Neural cell (in vitro differentiated cells): ENCODE measurements at regions not wholly inside any gene's neighbourhood (a gene's known extent, or its start where the extent isn't known, plus 50 kb on each side); places are given as distances from the start of the nearest gene placed in this dataset.

Experiments
- H2AFZ ChIP-seq: fragments of 200-600, 300-800 bp; sonication (generic), shearing (Covaris generic); 2 replicates; pipeline ENCODE4 v1.6.0; 2014; ENCODE audit warnings: low read depth, mild to moderate bottlenecking, antibody characterized with exemption, low read length, moderate library complexity
- H3F3A ChIP-seq: fragments of 200-600 bp; shearing (Covaris generic); 2 replicates; pipeline ENCODE4 v1.6.1; 2016; ENCODE audit warnings: mild to moderate bottlenecking, moderate library complexity, mixed read lengths, antibody characterized with exemption, low read length; ENCODE audit not compliant: insufficient read depth, poor library complexity, severe bottlenecking
- H3K27ac ChIP-seq: fragments of 200-600, 300-800 bp; sonication (generic), shearing (Covaris generic); 2 replicates; pipeline ENCODE4 v1.5.1; 2014; ENCODE audit warnings: mild to moderate bottlenecking, low read length, moderate library complexity
- H3K27me3 ChIP-seq: fragments of 300-800, 200-600 bp; sonication (generic), shearing (Covaris generic); 2 replicates; pipeline ENCODE4 v1.6.0; 2014; ENCODE audit warnings: mild to moderate bottlenecking, low read depth, low read length, moderate library complexity; ENCODE audit not compliant: insufficient read depth
- H3K36me3 ChIP-seq: fragments of 300-800, 200-600 bp; sonication (generic), shearing (Covaris generic); 2 replicates; pipeline ENCODE4 v1.5.1; 2014; ENCODE audit warnings: mild to moderate bottlenecking, antibody characterized with exemption, low read length, moderate library complexity; ENCODE audit not compliant: insufficient read depth
- H3K4me2 ChIP-seq: fragments of 300-800, 200-600 bp; sonication (generic), shearing (Covaris generic); 2 replicates; pipeline ENCODE4 v1.6.0; 2014; ENCODE audit warnings: mild to moderate bottlenecking, low read length
- H3K4me3 ChIP-seq: fragments of 300-800, 200-600 bp; sonication (generic), shearing (Covaris generic); 2 replicates; pipeline ENCODE4 v1.5.1; 2014; ENCODE audit warnings: mild to moderate bottlenecking, low read length, moderate library complexity
- H3K79me2 ChIP-seq: fragments of 200-600 bp; shearing (Covaris generic); replicated peaks from 2 replicates; pipeline ENCODE4 v1.6.0; 2014; ENCODE audit warnings: mild to moderate bottlenecking, low read length, moderate library complexity; ENCODE audit not compliant: insufficient read depth
- H3K9ac ChIP-seq: fragments of 300-800, 200-600 bp; sonication (generic), shearing (Covaris generic); 2 replicates; pipeline ENCODE4 v1.6.1; 2016; ENCODE audit warnings: mild to moderate bottlenecking, low read length, mixed read lengths
- H3K9me2 ChIP-seq: fragments of 200-600 bp; shearing (Covaris generic); 2 replicates; pipeline ENCODE4 v1.6.1; 2016; ENCODE audit warnings: mild to moderate bottlenecking, low read length, mixed read lengths; ENCODE audit not compliant: insufficient read depth
- H3K9me3 ChIP-seq: fragments of 200-600, 300-800 bp; sonication (generic), shearing (Covaris generic); 2 replicates; pipeline ENCODE4 v1.6.1; 2016; ENCODE audit warnings: mild to moderate bottlenecking, mixed run types, low read length, moderate library complexity, mixed read lengths
- H4K20me1 ChIP-seq: fragments of 200-600 bp; shearing (Covaris generic); 2 replicates; pipeline ENCODE4 v1.6.1; 2016; ENCODE audit warnings: mild to moderate bottlenecking, mixed run types; ENCODE audit not compliant: insufficient read depth
- EP300 ChIP-seq: fragments of 450-650 bp; conservative IDR thresholded peaks from 2 replicates; pipeline ENCODE4 v1.6.1; 2014; ENCODE audit warnings: antibody characterized with exemption, mild to moderate bottlenecking, moderate library complexity; ENCODE audit not compliant: poor library complexity, severe bottlenecking
- EZH2 ChIP-seq: fragments of 200-600, 300-800 bp; shearing (Covaris generic), sonication (generic); IDR thresholded peaks from 2 replicates; pipeline ENCODE4 v1.6.1; 2014; ENCODE audit warnings: antibody characterized with exemption, low read length, borderline replicate concordance, mild to moderate bottlenecking; ENCODE audit not compliant: insufficient read depth, poor library complexity, severe bottlenecking
- MXI1 ChIP-seq: fragments of 450-650 bp; conservative IDR thresholded peaks from 2 replicates; pipeline ENCODE4 v1.6.1; 2014; ENCODE audit warnings: antibody characterized with exemption, mild to moderate bottlenecking; ENCODE audit not compliant: poor library complexity, severe bottlenecking
- POLR2AphosphoS5 ChIP-seq: IDR thresholded peaks from 2 replicates; pipeline ENCODE4 v1.6.1; 2012
- RAD21 ChIP-seq: fragments of 450-650 bp; conservative IDR thresholded peaks from 2 replicates; pipeline ENCODE4 v1.6.1; 2014; ENCODE audit warnings: antibody characterized with exemption, mild to moderate bottlenecking, moderate library complexity
- SMC3 ChIP-seq: fragments of 450-650 bp; conservative IDR thresholded peaks from 2 replicates; pipeline ENCODE4 v1.6.1; 2014; ENCODE audit warnings: antibody characterized with exemption, mild to moderate bottlenecking, moderate library complexity; ENCODE audit not compliant: poor library complexity
- TAF1 ChIP-seq: IDR thresholded peaks from 2 replicates; pipeline ENCODE4 v1.6.1; 2012; ENCODE audit warnings: low read depth
- TF ChIP-seq, protein P1 (sequence below): fragments of 450-650 bp; IDR thresholded peaks from 2 replicates; pipeline ENCODE4 v1.5.1; 2014; ENCODE audit warnings: antibody characterized with exemption, mild to moderate bottlenecking, moderate library complexity; ENCODE audit not compliant: poor library complexity, severe bottlenecking
- TF ChIP-seq, protein P2 (sequence below): IDR thresholded peaks from 2 replicates; pipeline ENCODE4 v1.6.1; 2012; ENCODE audit warnings: borderline replicate concordance

DNA sequence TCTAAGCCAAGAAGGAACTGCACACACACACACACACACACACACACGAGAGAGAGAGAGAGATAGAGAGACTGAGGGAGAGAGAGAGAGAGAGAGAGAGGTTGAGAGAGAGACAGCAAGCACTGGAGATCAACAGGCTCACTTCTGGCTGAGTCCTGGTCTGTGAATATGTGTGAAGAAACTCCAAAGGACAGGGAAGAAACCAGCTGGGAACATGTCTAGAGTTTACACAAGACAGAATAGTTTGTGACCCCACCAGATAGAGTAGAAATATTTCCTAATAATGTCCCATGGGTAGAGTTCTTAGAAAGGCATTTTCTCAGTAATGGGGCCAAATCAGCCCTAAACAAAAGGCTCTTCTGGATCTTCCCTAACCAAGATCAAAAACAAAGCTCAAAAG, 155.5 kb upstream of the IGFBP3 start:
- no peak overlapping the region for H3K27ac ChIP-seq
- no peaks in the 10 kb centered on the region for H3K9me2 ChIP-seq
- H3K9me3 ChIP-seq = no peaks in the 10 kb centered on the region
- no peaks in the 10 kb centered on the region for H3K36me3 ChIP-seq
- no peaks in the 10 kb centered on the region for H3K27me3 ChIP-seq
- H3K4me3 ChIP-seq = no peak overlapping the region
- no peak overlapping the region for H3K4me2 ChIP-seq
- no peaks in the 10 kb centered on the region for H3K79me2 ChIP-seq
- H3K9ac ChIP-seq = no peak overlapping the region
- no peak overlapping the region for H2AFZ ChIP-seq
- no peak for TF ChIP-seq TAF1
- TF ChIP-seq MXI1 = no peak
- no peak for TF ChIP-seq RAD21
- TF ChIP-seq, protein P1, sequence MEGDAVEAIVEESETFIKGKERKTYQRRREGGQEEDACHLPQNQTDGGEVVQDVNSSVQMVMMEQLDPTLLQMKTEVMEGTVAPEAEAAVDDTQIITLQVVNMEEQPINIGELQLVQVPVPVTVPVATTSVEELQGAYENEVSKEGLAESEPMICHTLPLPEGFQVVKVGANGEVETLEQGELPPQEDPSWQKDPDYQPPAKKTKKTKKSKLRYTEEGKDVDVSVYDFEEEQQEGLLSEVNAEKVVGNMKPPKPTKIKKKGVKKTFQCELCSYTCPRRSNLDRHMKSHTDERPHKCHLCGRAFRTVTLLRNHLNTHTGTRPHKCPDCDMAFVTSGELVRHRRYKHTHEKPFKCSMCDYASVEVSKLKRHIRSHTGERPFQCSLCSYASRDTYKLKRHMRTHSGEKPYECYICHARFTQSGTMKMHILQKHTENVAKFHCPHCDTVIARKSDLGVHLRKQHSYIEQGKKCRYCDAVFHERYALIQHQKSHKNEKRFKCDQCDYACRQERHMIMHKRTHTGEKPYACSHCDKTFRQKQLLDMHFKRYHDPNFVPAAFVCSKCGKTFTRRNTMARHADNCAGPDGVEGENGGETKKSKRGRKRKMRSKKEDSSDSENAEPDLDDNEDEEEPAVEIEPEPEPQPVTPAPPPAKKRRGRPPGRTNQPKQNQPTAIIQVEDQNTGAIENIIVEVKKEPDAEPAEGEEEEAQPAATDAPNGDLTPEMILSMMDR = no peak
- TF ChIP-seq POLR2AphosphoS5 = no peak
- no peak for TF ChIP-seq EZH2
- H3F3A ChIP-seq = no peaks in the 10 kb centered on the region
- H4K20me1 ChIP-seq = no peaks in the 10 kb centered on the region

DNA sequence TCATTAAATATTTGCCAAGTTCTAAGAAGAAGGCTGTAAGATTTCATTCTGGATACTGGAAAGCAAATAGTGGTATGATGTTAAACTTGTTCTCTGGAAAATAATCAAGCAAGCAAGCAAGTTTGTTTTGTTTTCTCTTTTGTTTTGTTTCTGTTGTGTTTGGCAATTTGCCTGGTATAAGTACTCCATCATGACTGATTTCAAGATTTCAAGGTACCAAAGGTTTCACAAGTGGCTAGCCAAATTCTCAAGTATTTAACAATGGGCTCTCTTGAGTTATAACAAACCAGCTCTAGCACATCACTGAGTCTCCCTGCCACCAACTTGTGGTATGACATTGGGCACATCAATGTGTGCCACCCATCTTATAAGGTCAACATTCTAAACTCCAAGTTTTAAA, 151.7 kb upstream of the IGFBP3 start:
- no peak overlapping the region for H3K4me2 ChIP-seq
- TF ChIP-seq, protein P1 = no peak
- TF ChIP-seq EZH2 = no peak
- no peak for TF ChIP-seq RAD21
- TF ChIP-seq POLR2AphosphoS5 = no peak
- no peak for TF ChIP-seq TAF1
- TF ChIP-seq SMC3 = no peak
- TF ChIP-seq, protein P2, sequence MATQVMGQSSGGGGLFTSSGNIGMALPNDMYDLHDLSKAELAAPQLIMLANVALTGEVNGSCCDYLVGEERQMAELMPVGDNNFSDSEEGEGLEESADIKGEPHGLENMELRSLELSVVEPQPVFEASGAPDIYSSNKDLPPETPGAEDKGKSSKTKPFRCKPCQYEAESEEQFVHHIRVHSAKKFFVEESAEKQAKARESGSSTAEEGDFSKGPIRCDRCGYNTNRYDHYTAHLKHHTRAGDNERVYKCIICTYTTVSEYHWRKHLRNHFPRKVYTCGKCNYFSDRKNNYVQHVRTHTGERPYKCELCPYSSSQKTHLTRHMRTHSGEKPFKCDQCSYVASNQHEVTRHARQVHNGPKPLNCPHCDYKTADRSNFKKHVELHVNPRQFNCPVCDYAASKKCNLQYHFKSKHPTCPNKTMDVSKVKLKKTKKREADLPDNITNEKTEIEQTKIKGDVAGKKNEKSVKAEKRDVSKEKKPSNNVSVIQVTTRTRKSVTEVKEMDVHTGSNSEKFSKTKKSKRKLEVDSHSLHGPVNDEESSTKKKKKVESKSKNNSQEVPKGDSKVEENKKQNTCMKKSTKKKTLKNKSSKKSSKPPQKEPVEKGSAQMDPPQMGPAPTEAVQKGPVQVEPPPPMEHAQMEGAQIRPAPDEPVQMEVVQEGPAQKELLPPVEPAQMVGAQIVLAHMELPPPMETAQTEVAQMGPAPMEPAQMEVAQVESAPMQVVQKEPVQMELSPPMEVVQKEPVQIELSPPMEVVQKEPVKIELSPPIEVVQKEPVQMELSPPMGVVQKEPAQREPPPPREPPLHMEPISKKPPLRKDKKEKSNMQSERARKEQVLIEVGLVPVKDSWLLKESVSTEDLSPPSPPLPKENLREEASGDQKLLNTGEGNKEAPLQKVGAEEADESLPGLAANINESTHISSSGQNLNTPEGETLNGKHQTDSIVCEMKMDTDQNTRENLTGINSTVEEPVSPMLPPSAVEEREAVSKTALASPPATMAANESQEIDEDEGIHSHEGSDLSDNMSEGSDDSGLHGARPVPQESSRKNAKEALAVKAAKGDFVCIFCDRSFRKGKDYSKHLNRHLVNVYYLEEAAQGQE = no peak
- TF ChIP-seq EP300 = no peak
- no peak for TF ChIP-seq MXI1
- no peak overlapping the region for H2AFZ ChIP-seq
- no peak overlapping the region for H3K4me3 ChIP-seq
- H3K27ac ChIP-seq = no peak overlapping the region
- no peaks in the 10 kb centered on the region for H3F3A ChIP-seq
- no peaks in the 10 kb centered on the region for H3K27me3 ChIP-seq
- H4K20me1 ChIP-seq = no peaks in the 10 kb centered on the region
- no peak overlapping the region for H3K9ac ChIP-seq
- H3K9me3 ChIP-seq = no peaks in the 10 kb centered on the region
- no peaks in the 10 kb centered on the region for H3K36me3 ChIP-seq
- no peaks in the 10 kb centered on the region for H3K9me2 ChIP-seq
- H3K79me2 ChIP-seq = no peaks in the 10 kb centered on the region
